GM19452 (cell line): ENCODE measurements at regions not wholly inside any gene's neighbourhood (a gene's known extent, or its start where the extent isn't known, plus 50 kb on each side); places are given as distances from the start of the nearest gene placed in this dataset.

Experiments used
- ATAC-seq: cut with Tn5 transposase; IDR thresholded peaks from one replicate; pipeline ENCODE4 v1.9.1; 2021; ENCODE audit not compliant: unreplicated experiment

DNA sequence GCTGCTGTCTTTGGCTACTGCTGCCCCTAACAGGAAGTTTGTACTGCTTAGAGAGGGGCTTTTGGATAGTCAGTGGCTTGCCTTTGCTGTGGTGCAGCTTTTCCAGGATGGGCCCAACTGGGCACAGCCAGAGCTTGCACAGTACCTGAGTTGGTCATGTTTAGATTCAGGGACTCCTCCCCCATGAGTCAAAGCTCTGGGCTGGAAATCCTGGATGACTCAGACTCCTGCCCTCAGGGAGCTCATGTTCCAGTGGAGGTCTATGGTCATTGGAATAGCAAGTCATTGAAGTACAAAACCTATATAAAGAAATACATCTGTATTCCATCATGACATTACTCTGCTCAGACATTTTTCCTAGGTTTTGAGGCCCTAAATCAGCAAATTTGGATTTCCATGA lies 66.7 kb upstream of the PJA1 start:
- ATAC-seq = no peak

DNA sequence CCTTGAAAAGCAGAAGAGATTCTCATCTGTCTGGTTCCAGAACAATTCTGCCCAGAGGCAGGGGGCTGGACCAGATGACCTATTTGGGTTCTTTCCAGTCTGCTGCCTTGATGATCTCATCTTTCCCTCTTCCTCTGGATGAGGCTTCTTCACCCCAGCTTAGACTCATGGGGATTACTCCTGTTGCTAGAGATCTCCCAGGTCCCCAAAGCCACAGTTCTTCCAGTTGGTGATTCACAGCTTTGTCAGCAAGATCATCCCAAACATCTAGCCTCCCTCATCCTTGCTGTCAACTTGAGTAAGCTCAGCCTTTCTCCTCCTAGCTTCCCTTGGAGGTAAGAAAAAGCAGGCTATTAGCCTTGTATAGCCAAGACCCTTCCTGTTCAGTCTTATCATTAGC lies 64.2 kb upstream of the PJA1 start:
- no peak for ATAC-seq

DNA sequence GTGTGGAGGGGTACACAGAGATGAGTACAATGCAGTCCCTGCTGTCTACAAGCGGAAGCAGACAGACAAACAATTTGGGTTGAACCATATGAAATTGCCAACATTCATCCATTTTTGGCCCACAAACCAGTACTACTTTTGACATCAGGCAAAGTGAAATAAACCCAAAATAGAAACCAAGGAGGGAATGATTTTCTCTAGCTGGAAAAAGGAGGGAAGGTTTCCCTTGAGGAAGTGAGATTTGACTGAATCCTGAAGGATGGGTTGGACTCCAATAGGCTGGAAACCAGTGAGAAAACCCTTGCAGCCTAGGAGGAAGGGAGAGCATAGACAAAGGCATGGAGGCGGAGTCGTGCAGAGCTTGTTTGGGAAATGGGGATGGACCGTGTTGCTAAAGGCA lies 63.5 kb upstream of the PJA1 start:
- no peak for ATAC-seq

DNA sequence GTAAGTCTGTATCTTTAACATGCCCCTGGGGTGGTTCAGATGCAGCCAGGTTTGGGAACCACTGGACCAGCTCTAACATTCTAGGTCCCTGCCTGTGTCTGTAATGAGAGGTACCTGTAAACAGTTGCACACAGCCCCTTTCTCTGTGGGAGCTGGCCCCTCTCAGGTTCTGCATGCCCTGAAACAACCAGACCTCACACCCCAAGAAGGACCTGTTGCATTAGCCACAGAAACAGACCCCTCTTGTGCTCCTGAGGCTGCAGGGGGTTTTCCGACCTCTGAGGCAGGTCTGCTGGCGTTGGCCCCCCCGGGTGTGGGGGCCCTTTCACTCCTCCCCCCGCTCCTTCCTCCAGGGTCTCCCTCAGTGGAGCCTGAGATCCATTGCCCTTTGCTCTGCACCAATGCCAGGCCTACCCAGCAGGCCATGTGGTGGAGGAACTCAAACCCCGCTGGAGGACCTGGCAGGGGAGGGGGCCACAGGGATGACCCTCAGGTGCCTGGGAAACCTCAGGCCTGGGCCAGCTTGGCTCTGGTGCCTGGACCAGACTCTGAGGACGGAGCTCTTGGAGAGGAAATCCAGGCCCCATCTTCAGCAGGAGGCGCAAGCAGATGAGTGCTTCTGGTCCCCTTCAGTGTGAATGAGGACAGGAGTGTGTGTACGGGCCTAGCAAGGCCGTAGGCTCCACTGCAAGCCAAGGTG lies 61.4 kb upstream of the PJA1 start:
- no peak for ATAC-seq

DNA sequence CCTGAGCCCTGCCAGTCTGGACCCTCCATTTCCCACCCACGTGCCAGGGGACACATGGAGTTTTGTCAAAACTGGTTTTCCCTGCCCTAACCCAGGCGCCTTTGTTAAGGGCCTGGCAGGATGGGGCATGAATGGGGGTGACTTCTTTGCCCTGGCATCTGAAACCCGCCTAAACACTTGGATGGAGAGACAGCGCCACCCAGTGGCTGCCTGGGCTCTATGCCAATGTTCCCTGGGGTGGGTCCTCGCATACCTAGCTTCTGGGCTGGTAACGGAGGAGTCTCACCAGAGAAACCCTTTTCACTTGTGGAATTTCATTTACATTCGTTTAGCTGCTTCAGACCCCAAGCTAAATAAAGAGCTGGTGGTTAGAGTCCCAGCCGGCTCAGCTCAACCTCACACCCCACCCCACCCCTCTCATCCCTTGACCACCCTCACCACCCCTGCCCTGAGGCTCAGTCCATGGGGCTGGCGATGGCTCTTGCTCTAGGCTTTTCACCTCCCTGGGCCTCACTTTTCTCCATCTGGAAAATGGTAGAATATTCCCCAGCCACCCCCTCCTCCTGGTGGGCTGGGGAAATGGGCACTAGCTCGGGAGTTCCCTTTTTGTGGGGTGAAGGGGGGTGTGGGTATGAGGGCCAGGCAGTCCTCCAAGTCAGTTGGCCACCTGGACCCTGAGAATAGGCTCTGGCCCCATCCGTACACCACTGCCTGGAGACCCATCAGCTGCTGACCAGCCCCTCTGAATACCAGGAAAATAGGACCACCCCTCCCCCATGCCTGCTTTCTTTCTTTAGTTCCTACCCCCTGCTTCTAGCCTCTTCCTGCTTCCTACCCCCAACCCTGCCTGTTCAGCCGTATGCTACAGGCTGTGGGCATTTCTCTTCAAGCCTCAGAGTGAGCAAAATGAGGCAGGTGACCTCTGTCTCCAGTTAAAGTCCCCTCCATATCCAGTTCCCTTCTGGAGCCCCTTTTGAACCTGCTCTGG lies 57.1 kb upstream of the PJA1 start:
- no peak for ATAC-seq

DNA sequence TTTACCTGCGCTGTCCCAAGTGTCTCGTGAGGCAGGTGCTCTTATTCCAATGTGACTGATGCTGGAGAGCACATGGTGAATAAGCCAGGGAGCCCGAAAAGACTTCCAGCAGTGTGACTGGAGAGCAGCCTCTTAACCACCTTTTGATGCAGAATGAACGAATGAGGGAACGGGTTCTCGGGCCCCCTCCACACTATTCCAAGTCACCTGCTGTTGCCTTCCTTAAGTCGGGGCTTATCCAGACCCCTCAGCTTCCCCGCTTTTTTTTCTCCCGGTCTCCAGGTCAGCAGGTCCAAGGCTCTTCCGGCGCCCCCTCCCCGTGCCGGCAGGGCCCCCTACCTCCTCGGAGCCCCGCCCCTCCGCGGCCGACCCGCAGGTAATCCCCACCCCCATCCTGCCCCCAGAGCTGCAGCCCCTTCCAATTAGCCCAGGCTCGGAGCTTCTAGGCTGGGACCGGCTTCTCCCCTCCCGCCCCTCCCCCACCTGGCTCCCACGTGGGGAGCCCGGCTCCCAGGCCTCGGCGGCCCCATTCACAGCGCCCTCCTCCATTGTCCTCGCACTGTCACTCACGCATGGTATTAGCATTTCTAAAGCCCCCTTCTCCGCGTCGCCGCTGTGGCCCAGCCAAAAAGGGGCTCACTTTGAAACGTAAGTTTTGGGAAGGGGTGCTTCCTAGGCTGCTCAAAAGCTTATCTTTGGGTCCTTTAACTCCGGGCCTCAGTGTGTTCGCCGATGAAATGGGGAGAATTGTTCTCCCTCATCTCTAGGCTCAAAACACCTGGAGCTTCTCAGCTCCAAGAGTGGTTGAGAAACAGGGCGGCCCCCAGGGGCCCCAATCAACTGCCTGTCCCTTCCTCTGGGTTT lies 56.2 kb upstream of the PJA1 start:
- no peak for ATAC-seq

DNA sequence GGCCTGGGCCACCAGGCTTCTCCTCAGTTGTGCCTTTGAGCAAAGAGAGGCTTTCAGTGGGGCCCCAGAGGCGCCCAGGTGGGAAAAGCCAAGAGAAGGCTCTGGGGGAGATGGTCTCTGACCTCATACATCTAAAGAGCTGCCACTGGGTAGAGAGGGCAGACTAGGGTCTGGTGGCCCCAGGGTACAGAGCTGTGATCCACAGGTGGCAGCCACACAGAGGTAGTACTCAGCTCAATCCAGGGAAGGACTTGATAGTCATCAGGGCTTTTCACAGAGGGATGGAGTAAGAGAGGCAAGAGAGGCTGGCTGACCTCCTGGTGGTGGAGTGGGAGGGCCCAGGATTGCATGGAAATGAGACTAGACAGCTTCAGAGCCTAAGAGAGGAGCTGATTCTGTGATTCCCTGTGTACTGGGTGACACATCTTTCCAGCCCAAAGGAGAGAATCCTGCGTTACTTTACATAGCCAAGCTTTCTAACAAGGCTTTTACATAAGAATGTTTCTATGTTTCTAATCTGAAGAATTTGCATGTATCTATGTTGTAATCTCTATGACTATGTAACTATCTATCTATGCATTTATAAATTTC lies 53.2 kb upstream of the PJA1 start:
- ATAC-seq = no peak

DNA sequence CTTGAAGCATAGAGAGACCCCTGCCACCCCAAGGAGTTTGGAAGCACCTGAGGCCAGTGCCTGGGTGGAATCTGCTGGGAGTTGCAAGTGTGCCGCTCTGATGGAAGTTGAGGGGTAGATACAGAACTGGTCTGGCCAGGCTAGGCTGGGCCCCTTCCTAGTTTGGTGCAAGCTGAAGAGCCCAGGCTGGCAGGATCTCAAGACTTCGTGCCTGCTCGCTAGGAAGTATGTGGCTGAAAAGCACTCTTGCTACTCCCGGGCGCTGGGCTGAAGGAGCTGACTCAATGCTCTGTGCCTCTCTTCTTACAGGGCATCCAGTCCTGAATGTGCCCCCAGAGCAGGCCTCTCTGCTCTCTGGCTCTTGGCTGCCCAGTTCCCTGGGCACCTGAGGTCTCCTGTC lies 51.7 kb upstream of the PJA1 start:
- no peak for ATAC-seq

DNA sequence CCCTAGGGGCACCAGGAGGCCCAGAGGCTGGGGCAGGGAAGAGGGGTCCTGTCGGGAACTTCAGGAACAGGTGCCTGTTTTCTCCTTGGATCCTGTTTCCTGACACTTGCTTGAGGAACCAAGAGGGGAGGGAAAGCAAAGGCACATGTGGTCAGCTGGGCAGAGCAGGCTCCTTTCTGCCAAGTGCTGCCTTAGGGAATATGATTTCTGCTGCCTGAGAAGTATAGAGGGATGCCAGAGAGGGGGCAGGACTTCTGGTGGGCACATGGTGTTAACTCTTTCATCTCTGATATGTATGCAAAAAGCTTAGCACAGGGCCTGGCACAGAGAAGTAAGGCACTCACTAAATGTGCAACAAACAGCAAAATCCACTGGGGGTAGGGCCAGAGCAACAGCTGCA lies 51.2 kb upstream of the PJA1 start:
- no peak for ATAC-seq

DNA sequence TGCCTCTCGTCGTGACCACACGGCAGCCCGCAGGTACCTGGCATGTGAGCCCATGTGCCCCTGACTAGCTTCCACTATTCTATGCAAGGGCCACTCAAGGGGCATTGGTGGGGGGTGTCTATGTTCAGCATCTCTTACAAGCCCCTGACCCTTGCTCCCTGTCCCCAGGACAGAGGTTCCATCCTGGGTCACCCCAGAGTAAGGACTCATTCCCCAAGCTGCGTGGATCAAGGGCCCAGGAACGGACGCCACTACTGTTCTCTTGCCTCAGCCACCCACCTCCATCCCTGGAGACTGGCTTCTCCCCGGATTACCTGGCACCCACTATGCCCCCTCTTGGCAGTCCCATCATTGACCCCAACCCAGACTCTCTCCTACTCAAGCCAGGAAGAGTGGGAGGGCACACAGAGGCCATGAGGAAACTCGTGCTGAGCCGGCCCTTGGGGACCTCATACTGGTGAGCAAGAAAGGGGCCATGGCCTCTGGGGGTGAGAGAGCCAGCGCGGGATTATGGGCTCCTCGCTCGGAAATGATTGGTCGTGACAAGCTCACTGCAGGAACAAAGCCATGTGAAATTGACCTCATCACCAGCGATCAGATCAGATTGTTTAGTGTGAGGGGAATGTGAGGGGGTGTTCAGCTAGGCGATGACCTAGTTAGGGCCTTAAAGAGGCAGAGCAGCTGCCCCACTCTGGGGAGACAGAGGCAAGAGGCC lies 50.1 kb upstream of the PJA1 start:
- no peak for ATAC-seq
